Keratinocyte (primary cell): ENCODE measurements at regions not wholly inside any gene's neighbourhood (a gene's known extent, or its start where the extent isn't known, plus 50 kb on each side); places are given as distances from the start of the nearest gene placed in this dataset.

Experiments
- DNase-seq: peaks from one replicate; pipeline ENCODE4 v3.0.0-alpha.2; 2011; ENCODE audit warnings: low read depth, missing footprints, low spot score
- FAIRE-seq: peaks from 2 replicates; lab custom pipeline; 2011; peaks lifted over from hg19 to GRCh38; lab: Jason Lieb, UNC
- H2AFZ ChIP-seq: 2 replicates; pipeline ENCODE4 v1.6.0; 2012; ENCODE audit warnings: low read length, control low read depth, inconsistent platforms; ENCODE audit not compliant: control insufficient read depth
- H3K27ac ChIP-seq: 2 replicates; pipeline ENCODE4 v1.5.1; 2011; ENCODE audit warnings: low read length; ENCODE audit not compliant: control insufficient read depth, insufficient read depth
- H3K27me3 ChIP-seq: 3 replicates; pipeline ENCODE4 v1.6.0; 2011; ENCODE audit warnings: low read length; ENCODE audit not compliant: control insufficient read depth, insufficient read depth; ENCODE audit errors: extremely low read depth
- H3K36me3 ChIP-seq, 2 experiments: 2 replicates in 1 of 2; 3 replicates in 1 of 2; pipeline ENCODE4 v1.5.1; 2011; ENCODE audit warnings: low read length in 2 of 2, mild to moderate bottlenecking in 1 of 2; ENCODE audit not compliant: control insufficient read depth in 2 of 2, insufficient read depth in 2 of 2; ENCODE audit errors: extremely low read depth in 1 of 2
- H3K4me1 ChIP-seq: 3 replicates; pipeline ENCODE4 v1.5.1; 2011; ENCODE audit warnings: low read length; ENCODE audit not compliant: control insufficient read depth, insufficient read depth; ENCODE audit errors: extremely low read depth
- H3K4me2 ChIP-seq: 3 replicates; pipeline ENCODE4 v1.6.0; 2011; ENCODE audit warnings: low read depth, low read length; ENCODE audit not compliant: control insufficient read depth, insufficient read depth; ENCODE audit errors: extremely low read depth
- H3K4me3 ChIP-seq, 3 experiments: fragments of 200-600 bp in 1 of 3; sonication (generic) in 1 of 3; 2 replicates in 2 of 3; 3 replicates in 1 of 3; pipeline ENCODE4 v1.5.1; 2011 to 2016; ENCODE audit warnings: low read length in 3 of 3, mild to moderate bottlenecking in 3 of 3, control low read depth in 2 of 3, inconsistent platforms in 1 of 3, low read depth in 1 of 3, mixed read lengths in 1 of 3, mixed run types in 1 of 3, moderate library complexity in 1 of 3; ENCODE audit not compliant: control insufficient read depth in 2 of 3, insufficient read depth in 2 of 3; ENCODE audit errors: extremely low read depth in 1 of 3
- H3K79me2 ChIP-seq: 2 replicates; pipeline ENCODE4 v1.6.0; 2012; ENCODE audit warnings: low read length; ENCODE audit not compliant: control insufficient read depth, insufficient read depth
- H3K9ac ChIP-seq: 3 replicates; pipeline ENCODE4 v1.6.0; 2011; ENCODE audit warnings: low read length; ENCODE audit not compliant: control insufficient read depth, insufficient read depth; ENCODE audit errors: extremely low read depth
- H3K9me1 ChIP-seq: 3 replicates; pipeline ENCODE4 v1.6.0; 2011; ENCODE audit warnings: low read length; ENCODE audit not compliant: control insufficient read depth, insufficient read depth; ENCODE audit errors: extremely low read depth
- H3K9me3 ChIP-seq: 2 replicates; pipeline ENCODE4 v1.5.1; 2012; ENCODE audit warnings: low read depth, low read length; ENCODE audit not compliant: control insufficient read depth
- H4K20me1 ChIP-seq: 3 replicates; pipeline ENCODE4 v1.6.0; 2011; ENCODE audit warnings: low read length; ENCODE audit not compliant: control insufficient read depth, insufficient read depth; ENCODE audit errors: extremely low read depth
- CTCF ChIP-seq, 3 experiments: IDR thresholded peaks in 1 of 3; conservative IDR thresholded peaks in 1 of 3; optimal IDR thresholded peaks in 1 of 3; 2 replicates in 2 of 3; 3 replicates in 1 of 3; pipeline versions ENCODE3 to v1.5.1; 2011; ENCODE audit warnings: low read length in 3 of 3, mild to moderate bottlenecking in 3 of 3, moderate library complexity in 2 of 3, control low read depth in 1 of 3, inconsistent platforms in 1 of 3; ENCODE audit not compliant: insufficient read depth in 2 of 3; ENCODE audit errors: extremely low read depth in 1 of 3
- EZH2 ChIP-seq: IDR thresholded peaks from one replicate; pipeline ENCODE4 v1.6.1; 2012; ENCODE audit warnings: inconsistent platforms, mild to moderate bottlenecking, low read length, moderate library complexity
- dilution Hi-C: fragments of 300-500 bp; cut with MboI; formaldehyde crosslinking; loops from one replicate; pipeline ENCODE4 v1.7.0; 2020; ENCODE audit warnings: low sequenced_read_pairs; ENCODE audit not compliant: extremely low pct_ligation_motif_present

DNA sequence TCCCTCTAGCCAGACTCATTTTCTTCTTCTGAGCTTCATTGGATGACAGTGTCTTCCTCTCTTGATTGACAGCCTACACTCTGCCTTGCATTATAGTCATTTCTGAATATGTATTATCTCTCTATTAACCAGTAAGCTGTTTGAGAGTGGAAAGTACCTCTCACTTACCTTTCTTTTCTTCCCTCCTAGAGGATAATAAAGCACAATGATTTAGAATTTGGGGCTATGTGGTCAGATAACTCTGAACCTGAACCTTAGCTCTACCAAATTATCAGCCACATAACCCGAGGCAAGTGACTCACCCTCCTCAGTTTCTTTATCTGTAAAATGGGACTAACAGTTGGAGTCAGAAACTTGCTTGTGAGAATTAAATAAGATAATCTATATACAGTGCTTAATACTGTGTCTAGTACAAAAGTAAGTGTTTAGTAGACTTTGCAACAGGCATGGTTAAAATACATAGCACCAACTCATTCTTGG, 331.8 kb upstream of the TBL1XR1 start:
- no peaks in the 10 kb centered on the region for H3K79me2 ChIP-seq
- H3K36me3 ChIP-seq, result no peaks in the 10 kb centered on the region
- no peak for DNase-seq
- no peak overlapping the region for H3K4me2 ChIP-seq
- H4K20me1 ChIP-seq, result no peaks in the 10 kb centered on the region
- H3K27ac ChIP-seq, result no peak overlapping the region
- dilution Hi-C loops, result no loop called here
- FAIRE-seq, result no peak
- no peaks in the 10 kb centered on the region for H3K9me3 ChIP-seq
- H2AFZ ChIP-seq, result peak overlapping the region; percentile 65
- TF ChIP-seq EZH2 (no peak), CTCF (optimal IDR thresholded peaks at IDR 0.05 in 1 of 3, IDR thresholded peaks at IDR 0.05 in 1 of 3, conservative IDR thresholded peaks at IDR 0.05 in 1 of 3; ENCODE audit: extremely low read depth in 1 of 3, insufficient read depth in 2 of 3, low read length in 3 of 3) (no peak)
- no peak overlapping the region for H3K4me3 ChIP-seq
- no peaks in the 10 kb centered on the region for H3K9me1 ChIP-seq
- H3K27me3 ChIP-seq, result no peaks in the 10 kb centered on the region
- H3K4me1 ChIP-seq, result peaks cover 17% of the 10 kb centered on the region
- H3K9ac ChIP-seq, result no peak overlapping the region

- Histone ChIP-seq H2AFZ (no peak overlapping the region), H3K36me3 (no peaks in the 10 kb centered on the region), H3K27ac (no peak overlapping the region), H4K20me1 (no peaks in the 10 kb centered on the region), H3K79me2 (no peaks in the 10 kb centered on the region), H3K4me1 (peaks cover 17% of the 10 kb centered on the region), H3K4me2 (no peak overlapping the region), H3K27me3 (no peaks in the 10 kb centered on the region), H3K9me3 (no peaks in the 10 kb centered on the region), H3K4me3 (no peak overlapping the region), H3K9ac (no peak overlapping the region), H3K9me1 (no peaks in the 10 kb centered on the region)
- TF ChIP-seq EZH2 (no peak), CTCF (optimal IDR thresholded peaks at IDR 0.05 in 1 of 3, IDR thresholded peaks at IDR 0.05 in 1 of 3, conservative IDR thresholded peaks at IDR 0.05 in 1 of 3; ENCODE audit: extremely low read depth in 1 of 3, insufficient read depth in 2 of 3, low read length in 3 of 3) (no peak)
- DNase-seq (no peak), FAIRE-seq (no peak)
- dilution Hi-C loops, result no loop called here
Measured at GRCh38 chr3:177529716-177530335, 332.5 kb upstream of the TBL1XR1 start.
